GM12865 (cell line): ENCODE measurements at regions not wholly inside any gene's neighbourhood (a gene's known extent, or its start where the extent isn't known, plus 50 kb on each side); places are given as distances from the start of the nearest gene placed in this dataset.

Source experiments
- DNase-seq: peaks from one replicate; pipeline ENCODE4 v3.0.0; 2010; ENCODE audit warnings: low read depth
- H3K4me3 ChIP-seq: 2 replicates; pipeline ENCODE4 v1.5.1; 2011; ENCODE audit warnings: mild to moderate bottlenecking, low read depth, low read length, control low read depth
- TF ChIP-seq, protein P1 (sequence below): IDR thresholded peaks from 2 replicates; pipeline ENCODE4 v1.5.1; 2011; ENCODE audit warnings: low read length, control low read depth, low read depth, inconsistent platforms; ENCODE audit not compliant: insufficient read depth; ENCODE audit errors: missing control alignments

DNA sequence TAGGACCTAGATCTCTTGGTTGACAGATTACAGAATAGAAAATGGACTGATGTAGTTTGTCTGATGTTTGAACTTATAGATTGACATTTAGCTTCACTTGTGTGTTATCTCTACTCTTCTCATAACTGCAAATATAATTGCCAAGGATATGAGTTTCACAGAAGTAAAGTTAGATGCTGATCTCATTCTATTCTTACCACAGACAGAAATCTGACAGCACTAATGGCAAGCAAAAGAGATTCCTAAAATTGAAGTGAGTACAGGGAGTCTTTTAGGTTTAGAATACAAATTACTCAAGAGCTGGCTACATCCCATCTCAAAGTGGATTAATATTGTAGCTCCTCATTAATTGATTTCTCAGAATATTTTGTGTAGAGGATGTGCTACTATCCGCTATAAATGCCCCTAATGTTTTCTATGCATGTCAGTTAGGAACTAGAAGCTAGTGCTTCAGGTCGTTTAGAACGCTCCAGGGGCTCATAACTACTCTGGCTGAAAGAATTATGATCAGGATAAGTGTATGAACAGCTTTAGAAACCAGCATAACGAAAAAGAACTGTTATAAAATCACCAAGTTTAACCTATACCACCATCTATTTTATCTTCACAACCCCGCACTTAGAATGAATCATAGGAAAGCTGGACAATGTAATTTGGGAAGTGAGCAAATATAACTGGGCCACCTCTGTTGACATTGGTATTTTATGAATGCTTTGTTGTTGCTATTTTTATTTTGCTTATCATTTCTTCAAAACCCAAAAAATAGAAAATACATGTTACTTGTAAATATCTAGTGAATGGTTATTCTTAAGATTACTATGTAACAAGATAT, 378.8 kb upstream of the REG3G start:
- TF ChIP-seq, protein P1, sequence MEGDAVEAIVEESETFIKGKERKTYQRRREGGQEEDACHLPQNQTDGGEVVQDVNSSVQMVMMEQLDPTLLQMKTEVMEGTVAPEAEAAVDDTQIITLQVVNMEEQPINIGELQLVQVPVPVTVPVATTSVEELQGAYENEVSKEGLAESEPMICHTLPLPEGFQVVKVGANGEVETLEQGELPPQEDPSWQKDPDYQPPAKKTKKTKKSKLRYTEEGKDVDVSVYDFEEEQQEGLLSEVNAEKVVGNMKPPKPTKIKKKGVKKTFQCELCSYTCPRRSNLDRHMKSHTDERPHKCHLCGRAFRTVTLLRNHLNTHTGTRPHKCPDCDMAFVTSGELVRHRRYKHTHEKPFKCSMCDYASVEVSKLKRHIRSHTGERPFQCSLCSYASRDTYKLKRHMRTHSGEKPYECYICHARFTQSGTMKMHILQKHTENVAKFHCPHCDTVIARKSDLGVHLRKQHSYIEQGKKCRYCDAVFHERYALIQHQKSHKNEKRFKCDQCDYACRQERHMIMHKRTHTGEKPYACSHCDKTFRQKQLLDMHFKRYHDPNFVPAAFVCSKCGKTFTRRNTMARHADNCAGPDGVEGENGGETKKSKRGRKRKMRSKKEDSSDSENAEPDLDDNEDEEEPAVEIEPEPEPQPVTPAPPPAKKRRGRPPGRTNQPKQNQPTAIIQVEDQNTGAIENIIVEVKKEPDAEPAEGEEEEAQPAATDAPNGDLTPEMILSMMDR: no peak
- DNase-seq: no peak
- no peak overlapping the region for H3K4me3 ChIP-seq

DNA sequence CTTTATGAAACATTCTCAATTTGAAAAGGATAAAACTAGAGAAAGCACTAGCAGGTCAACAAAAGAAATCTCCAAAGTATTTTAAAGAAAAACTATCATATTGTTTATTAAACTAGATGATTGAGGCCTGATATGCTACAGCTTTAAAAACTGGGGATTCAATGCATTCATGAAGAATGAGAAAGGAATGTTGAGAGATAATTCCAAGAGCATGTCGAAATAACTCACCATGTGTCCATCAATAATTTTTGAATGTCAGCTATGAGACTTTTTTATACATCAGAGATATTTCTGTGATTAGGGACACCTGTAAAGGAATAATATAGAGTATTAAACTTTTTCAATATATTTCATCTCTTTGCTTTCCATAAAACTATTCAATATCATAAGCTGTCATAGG, 376.9 kb upstream of the REG3G start:
- no peak overlapping the region for H3K4me3 ChIP-seq
- TF ChIP-seq, protein P1: no peak
- DNase-seq: no peak

DNA sequence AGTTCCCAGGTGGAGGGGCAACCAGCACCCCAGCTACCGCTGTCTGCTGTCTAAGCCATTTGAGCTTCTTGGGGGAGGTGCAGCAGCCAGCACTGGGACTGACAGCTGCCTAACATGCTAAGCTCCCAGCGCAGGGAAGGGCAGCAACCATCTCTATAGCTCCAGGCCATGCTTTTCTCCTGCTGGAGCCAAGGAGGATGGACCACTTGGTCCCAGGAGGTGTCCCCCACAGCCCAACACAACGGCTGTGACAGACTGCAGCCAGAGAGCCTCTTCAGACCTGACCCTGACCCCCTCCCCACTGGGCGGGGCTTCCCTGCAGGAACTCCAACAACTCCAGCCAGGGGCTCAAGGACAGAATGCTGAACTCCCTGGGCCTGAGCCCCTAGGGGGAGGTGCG, 370.6 kb upstream of the REG3G start:
- no peak overlapping the region for H3K4me3 ChIP-seq

GRCh38 chr2:78676921-78677696, 348.4 kb upstream of the REG3G start:
- no peak overlapping the region for H3K4me3 ChIP-seq
- TF ChIP-seq, protein P1: no peak
- DNase-seq: no peak

More for the DNA sequence above, 370.6 kb upstream of the REG3G start:
- DNase-seq: no peak
- TF ChIP-seq, protein P1: no peak

- TF ChIP-seq, protein P1: no peak
- DNase-seq: no peak
- no peak overlapping the region for H3K4me3 ChIP-seq
Measured at GRCh38 chr2:78677774-78678173, 347.7 kb upstream of the REG3G start.

GRCh38 chr2:78681386-78681785, 344.1 kb upstream of the REG3G start:
- TF ChIP-seq, protein P1: no peak

DNA sequence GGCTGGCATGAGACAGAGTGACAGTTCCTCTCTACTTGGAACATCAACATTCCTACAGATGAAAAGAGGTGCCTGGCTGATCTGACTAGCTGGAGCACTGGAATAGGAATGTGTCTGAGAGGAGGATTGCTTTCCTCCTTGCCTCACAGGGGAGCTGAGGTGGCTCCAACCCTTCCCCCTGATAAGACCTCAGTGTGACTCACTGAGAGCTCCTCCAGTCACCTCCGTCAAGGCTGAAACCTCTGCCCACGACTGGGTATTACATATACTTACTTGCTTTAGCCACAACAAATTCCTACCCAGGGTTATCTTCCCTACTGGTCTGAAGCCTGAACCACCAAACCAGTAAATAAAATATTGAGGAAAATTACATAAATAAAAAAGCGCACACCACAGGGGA, 342.7 kb upstream of the REG3G start:
- DNase-seq: no peak
- TF ChIP-seq, protein P1: no peak
- no peak overlapping the region for H3K4me3 ChIP-seq

More at GRCh38 chr2:78681386-78681785, 344.1 kb upstream of the REG3G start:
- no peak overlapping the region for H3K4me3 ChIP-seq
- no peak for DNase-seq
